GM06990 (cell line): ENCODE measurements at regions not wholly inside any gene's neighbourhood (a gene's known extent, or its start where the extent isn't known, plus 50 kb on each side); places are given as distances from the start of the nearest gene placed in this dataset.
"Not testable (repeated sequence)": the region's sequence is repeated elsewhere in the genome, so short reads cannot be mapped to it uniquely, and the experiment has no call there.

Experiments used
- DNase-seq: peaks from one replicate; pipeline ENCODE4 v3.0.0-alpha.2; 2011; ENCODE audit not compliant: insufficient read length; ENCODE audit errors: extremely low read depth
- H3K27me3 ChIP-seq: replicated peaks from 2 replicates; pipeline ENCODE4 v1.6.0; 2011; ENCODE audit warnings: low read length; ENCODE audit not compliant: control insufficient read depth, insufficient read depth
- H3K36me3 ChIP-seq: 2 replicates; pipeline ENCODE4 v1.5.1; 2011; ENCODE audit warnings: low read length; ENCODE audit not compliant: control insufficient read depth, insufficient read depth
- H3K4me3 ChIP-seq: replicated peaks from 2 replicates; pipeline ENCODE4 v1.5.1; 2011; ENCODE audit warnings: low read depth, mild to moderate bottlenecking, control low read depth, low read length
- TF ChIP-seq, protein P1 (sequence below): IDR thresholded peaks from 2 replicates; pipeline ENCODE4 v1.5.1; 2011; ENCODE audit warnings: low read length, control low read depth, mild to moderate bottlenecking, inconsistent platforms; ENCODE audit not compliant: insufficient read depth, poor library complexity, severe bottlenecking

DNA sequence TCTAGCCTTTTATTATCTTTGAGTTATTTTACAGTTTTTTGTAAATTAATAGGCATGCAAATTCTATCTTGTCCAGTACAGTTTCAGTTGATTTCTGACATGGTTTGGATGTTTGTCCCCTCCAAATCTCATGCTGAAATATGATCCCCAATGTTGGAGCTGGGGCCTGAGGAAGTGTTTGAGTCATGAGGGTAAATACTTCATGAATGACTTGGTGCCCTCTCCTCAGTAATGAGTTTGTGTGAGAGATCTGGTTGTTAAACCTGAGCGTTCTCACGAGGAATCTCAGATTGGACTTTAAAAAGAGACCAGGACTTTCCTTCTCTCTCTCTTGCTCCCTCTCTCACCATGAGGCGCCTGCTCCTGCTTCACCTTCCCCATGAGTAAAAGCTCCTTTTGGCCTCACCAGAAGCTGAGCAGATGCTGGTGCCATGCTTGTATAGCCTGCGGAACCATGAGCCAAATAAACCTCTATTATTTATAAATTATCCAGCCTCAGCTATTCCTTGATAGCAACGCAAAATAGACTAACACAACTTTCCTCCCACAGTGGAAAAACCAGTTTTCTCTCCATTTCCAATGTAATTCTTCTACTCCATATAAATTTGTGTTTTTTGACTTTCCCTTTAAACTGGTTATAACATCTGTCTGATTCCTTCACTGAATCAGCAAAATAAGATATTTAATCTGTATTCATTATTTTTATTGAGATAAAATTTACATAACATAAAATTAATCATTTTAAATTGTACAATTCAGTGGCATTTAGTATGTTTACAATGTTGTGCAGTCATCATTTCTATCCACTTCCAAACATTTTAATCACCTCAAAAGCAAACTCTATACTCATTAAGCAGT lies 78.7 kb upstream of the PRSS16 start:
- no peak for DNase-seq
- Histone ChIP-seq H3K27me3 (no peaks in the 10 kb centered on the region), H3K36me3 (no peaks in the 10 kb centered on the region), H3K4me3 (no peak overlapping the region)
- TF ChIP-seq, protein P1, sequence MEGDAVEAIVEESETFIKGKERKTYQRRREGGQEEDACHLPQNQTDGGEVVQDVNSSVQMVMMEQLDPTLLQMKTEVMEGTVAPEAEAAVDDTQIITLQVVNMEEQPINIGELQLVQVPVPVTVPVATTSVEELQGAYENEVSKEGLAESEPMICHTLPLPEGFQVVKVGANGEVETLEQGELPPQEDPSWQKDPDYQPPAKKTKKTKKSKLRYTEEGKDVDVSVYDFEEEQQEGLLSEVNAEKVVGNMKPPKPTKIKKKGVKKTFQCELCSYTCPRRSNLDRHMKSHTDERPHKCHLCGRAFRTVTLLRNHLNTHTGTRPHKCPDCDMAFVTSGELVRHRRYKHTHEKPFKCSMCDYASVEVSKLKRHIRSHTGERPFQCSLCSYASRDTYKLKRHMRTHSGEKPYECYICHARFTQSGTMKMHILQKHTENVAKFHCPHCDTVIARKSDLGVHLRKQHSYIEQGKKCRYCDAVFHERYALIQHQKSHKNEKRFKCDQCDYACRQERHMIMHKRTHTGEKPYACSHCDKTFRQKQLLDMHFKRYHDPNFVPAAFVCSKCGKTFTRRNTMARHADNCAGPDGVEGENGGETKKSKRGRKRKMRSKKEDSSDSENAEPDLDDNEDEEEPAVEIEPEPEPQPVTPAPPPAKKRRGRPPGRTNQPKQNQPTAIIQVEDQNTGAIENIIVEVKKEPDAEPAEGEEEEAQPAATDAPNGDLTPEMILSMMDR = no peak

DNA sequence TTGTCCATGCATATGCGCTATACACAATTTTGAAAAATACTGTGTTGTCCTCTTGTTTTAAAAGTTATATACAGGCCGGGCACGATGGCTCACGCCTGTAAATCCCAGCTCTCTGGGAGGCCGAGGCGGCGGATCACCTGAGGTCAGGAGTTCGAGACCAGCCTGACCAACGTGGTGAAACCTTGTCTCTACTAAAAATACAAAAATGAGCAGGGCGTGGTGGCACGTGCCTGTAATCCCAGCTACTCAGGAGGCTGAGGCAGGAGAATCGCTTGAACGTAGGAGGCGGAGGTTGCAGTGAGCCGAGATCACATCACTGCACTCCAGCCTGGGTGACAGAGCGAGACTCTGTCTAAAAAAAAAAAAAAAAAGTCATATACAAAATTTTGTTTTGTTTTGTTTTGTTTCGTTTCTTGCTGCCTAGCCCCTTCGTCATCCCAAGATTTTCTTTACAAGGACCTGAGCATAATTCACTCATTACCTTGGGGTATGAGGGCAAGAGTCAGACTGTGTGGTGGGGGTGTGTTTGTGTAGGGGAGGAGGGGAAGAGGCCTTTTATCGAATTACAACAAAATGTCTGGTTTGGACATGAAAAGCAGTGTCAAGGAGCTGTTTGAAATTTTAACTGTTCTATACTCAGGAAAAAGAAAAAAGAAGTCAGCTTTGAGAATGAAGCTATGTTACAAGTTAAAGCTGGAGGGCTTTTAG lies 74.8 kb upstream of the PRSS16 start:
- H3K4me3 ChIP-seq, DNase-seq, H3K27me3 ChIP-seq, H3K36me3 ChIP-seq: not testable (repeated sequence)

DNA sequence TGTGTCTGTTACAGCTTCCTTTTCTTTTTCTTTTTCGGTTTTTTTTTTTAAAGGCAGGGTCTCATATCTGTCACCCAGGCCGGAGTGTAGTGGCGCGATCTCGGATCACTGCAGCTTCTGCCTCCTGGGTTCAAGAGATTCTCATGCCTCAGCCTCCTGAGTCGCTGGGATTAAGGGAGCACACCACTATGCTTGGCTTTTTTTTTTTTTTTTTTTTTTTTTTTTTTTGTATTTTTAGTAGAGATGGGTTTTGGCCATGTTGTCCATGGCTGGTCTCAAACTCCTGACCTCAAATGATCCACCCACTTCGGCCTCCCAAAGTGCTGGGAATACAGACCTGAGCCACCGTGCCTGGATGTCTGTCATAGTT lies 74.3 kb upstream of the PRSS16 start:
- DNase-seq, H3K27me3 ChIP-seq, H3K36me3 ChIP-seq, H3K4me3 ChIP-seq: not testable (repeated sequence)

DNA sequence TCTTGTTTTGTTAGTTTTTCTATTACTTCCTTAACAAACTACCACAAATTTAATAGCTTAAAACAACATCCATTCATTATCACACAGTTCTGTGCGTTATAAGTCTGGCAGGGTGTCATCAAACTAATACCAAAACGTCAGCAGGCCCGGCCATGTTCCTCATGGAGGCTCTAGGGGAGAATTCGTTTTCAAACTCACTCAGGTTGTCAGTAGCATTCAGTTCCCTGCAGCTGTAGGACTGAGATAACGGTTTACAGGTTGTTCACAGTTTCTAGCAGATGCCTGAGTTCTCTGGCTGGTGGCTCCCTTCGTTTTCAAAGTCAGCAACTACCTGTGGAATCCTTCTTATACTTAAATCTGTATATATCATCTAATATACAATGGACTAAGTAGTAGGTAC lies 72.5 kb upstream of the PRSS16 start:
- TF ChIP-seq, protein P1 = no peak
- no peaks in the 10 kb centered on the region for H3K36me3 ChIP-seq
- no peak overlapping the region for H3K4me3 ChIP-seq
- DNase-seq = no peak
- no peaks in the 10 kb centered on the region for H3K27me3 ChIP-seq

DNA sequence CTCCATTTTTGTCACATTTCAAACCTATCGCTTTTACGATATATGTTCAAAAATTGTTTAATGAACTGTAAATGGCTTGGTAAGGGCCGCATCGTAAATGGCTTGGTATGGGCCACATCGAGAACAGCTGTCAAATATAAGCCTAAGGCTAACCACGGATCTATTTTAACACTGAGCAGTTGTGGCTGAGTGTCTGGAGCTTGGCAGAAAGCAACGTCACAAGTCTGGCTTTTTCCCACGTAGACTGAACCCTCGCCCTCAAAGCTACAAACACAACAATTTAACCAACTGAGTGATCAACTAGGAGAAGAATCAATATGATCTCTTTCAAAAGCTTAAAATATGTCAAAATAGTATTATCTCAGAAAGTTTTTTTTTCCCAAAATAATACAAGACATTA lies 71.4 kb upstream of the PRSS16 start:
- Histone ChIP-seq H3K36me3 (no peaks in the 10 kb centered on the region), H3K4me3 (no peak overlapping the region; the same call in 1 of the 2 replicates), H3K27me3 (no peaks in the 10 kb centered on the region)
- TF ChIP-seq, protein P1 = no peak
- no peak for DNase-seq

DNA sequence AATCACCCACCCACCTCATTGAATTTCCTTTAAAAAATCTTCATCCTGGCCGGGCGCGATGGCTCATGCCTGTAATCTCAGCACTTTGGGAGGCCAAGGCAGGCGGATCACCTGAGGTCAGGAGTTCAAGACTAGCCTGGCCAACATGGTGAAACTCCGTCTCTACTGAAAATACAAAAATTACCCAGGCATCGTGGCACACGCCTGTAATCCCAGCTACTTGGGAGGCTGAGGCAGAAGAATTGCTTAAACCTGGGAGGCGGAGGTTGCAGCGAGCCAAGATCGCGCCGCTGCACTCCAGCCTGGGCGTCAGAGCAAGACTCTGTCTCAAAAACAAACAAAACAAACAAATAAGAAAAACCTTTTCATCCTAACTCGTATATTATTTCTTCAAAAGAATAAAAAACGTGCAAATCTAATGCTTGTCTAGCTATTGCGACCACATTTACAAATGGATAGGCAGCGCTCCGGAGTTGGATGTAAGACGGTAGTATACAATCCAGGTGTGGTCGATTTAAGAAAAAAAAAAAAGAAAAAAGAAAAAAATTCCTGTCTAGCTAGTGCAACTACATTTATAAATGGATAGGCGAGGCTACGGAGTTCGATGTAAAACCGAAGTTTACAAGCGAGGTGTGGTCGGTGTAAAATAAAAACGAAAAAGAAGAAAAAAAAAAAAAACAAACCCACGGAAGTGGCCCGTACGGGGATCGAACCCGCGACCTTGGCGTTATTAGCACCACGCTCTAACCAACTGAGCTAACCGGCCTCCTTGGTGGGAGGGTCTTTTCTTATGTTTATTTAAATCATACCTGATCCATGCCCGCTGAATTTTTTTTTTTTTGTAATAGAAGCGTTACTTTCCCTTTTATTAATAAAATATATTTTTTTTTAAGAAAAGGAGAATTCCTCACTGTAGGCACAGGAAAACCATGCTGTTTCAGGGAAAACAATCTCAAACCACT lies 70.7 kb upstream of the PRSS16 start:
- DNase-seq = peak; percentile 40
- Histone ChIP-seq H3K4me3 (peak overlapping the region; percentile 73), H3K27me3 (no peaks in the 10 kb centered on the region), H3K36me3 (no peaks in the 10 kb centered on the region)
- TF ChIP-seq, protein P1 = no peak
